B cell (primary cell): ENCODE measurements at regions not wholly inside any gene's neighbourhood (a gene's known extent, or its start where the extent isn't known, plus 50 kb on each side); places are given as distances from the start of the nearest gene placed in this dataset.

Source experiments
- ATAC-seq: fragments of 200-7000 bp; cut with Tn5 transposase; one replicate; pipeline ENCODE4 v1.10.0; 2021; ENCODE audit warnings: low read depth, mild to moderate bottlenecking, moderate number of reproducible peaks, moderate library complexity
- CTCF ChIA-PET: fragments of 350-600 bp; sonication (Branson Sonifier 250); formaldehyde crosslinking; loops from one replicate; lab custom pipeline; 2021; ENCODE audit warnings: antibody characterized with exemption, inconsistent platforms; lab: Charles Lee
- POLR2A ChIA-PET: fragments of 350-600 bp; sonication (Branson Sonifier 250); formaldehyde crosslinking; loops from one replicate; lab custom pipeline; 2021; ENCODE audit warnings: antibody characterized with exemption; lab: Charles Lee
- DNase-seq: peaks from one replicate; pipeline ENCODE4 v3.0.0; 2013
- H2AFZ ChIP-seq: 2 replicates; pipeline ENCODE4 v1.6.1; 2012; ENCODE audit warnings: mild to moderate bottlenecking, low read depth, low read length; ENCODE audit not compliant: insufficient read depth, poor library complexity, severe bottlenecking
- H3K27ac ChIP-seq, 2 donors: 1 replicate in 1 of 2; 2 replicates in 1 of 2; pipeline ENCODE4 v1.5.1; 2012 to 2013; ENCODE audit warnings: low read length in 2 of 2, mild to moderate bottlenecking in 2 of 2, moderate library complexity in 1 of 2
- H3K27me3 ChIP-seq, 4 experiments: fragments of 200-600 bp in 1 of 4; sonication (generic) in 1 of 4; replicated peaks in 1 of 4; 1 replicate in 2 of 4; 2 replicates in 2 of 4; pipeline versions ENCODE4 v1.6.1 to v1.7.0; 2013 to 2016; ENCODE audit warnings: low read length in 3 of 4, mild to moderate bottlenecking in 2 of 4, mixed read lengths in 1 of 4, moderate library complexity in 1 of 4; ENCODE audit not compliant: insufficient read depth in 4 of 4, control insufficient read depth in 3 of 4; ENCODE audit errors: control extremely low read depth in 1 of 4
- H3K36me3 ChIP-seq, 2 experiments: replicated peaks in 1 of 2; 1 replicate in 1 of 2; 2 replicates in 1 of 2; pipeline versions ENCODE4 v1.6.1 to v1.7.1; 2013; ENCODE audit warnings: low read length in 1 of 2; ENCODE audit not compliant: insufficient read depth in 2 of 2, control insufficient read depth in 1 of 2; ENCODE audit errors: control extremely low read depth in 1 of 2, extremely low read depth in 1 of 2
- H3K4me1 ChIP-seq, 2 donors: fragments of 200-600 bp in 1 of 2; sonication (generic) in 1 of 2; 1 replicate in 1 of 2; 2 replicates in 1 of 2; pipeline versions ENCODE4 v1.5.1 to v1.6.1; 2013 to 2017; ENCODE audit warnings: low read length in 2 of 2; ENCODE audit not compliant: control insufficient read depth in 2 of 2, insufficient read depth in 2 of 2
- H3K4me2 ChIP-seq: replicated peaks from 2 replicates; pipeline ENCODE3; 2012; ENCODE audit warnings: mild to moderate bottlenecking, low read depth, low read length; ENCODE audit not compliant: poor library complexity, severe bottlenecking
- H3K4me3 ChIP-seq, 5 experiments: fragments of 200-600 bp in 1 of 5; sonication (generic) in 1 of 5; 1 replicate in 3 of 5; 2 replicates in 2 of 5; pipeline versions ENCODE4 v1.5.1 to v1.7.0; 2011 to 2016; ENCODE audit warnings: low read length in 4 of 5, mild to moderate bottlenecking in 4 of 5, low read depth in 2 of 5, control low read depth in 1 of 5, moderate library complexity in 1 of 5; ENCODE audit not compliant: insufficient read depth in 1 of 5; ENCODE audit errors: control extremely low read depth in 1 of 5, extremely low read depth in 1 of 5
- H3K79me2 ChIP-seq: fragments of 200-600 bp; sonication (generic); one replicate; pipeline ENCODE4 v1.6.0; 2016; ENCODE audit warnings: low read length; ENCODE audit not compliant: control insufficient read depth, insufficient read depth
- H3K9ac ChIP-seq: fragments of 200-600 bp; sonication (generic); 2 replicates; pipeline ENCODE4 v1.6.1; 2017; ENCODE audit warnings: mild to moderate bottlenecking, low read length, moderate library complexity
- H3K9me3 ChIP-seq, 3 donors: one replicate each; pipeline versions ENCODE4 v1.6.1 to v1.7.1; 2013; ENCODE audit warnings: low read length in 2 of 3; ENCODE audit not compliant: control insufficient read depth in 2 of 3, insufficient read depth in 1 of 3; ENCODE audit errors: control extremely low read depth in 1 of 3
- H4K20me1 ChIP-seq: 2 replicates; pipeline ENCODE4 v1.6.0; 2012; ENCODE audit warnings: mild to moderate bottlenecking, low read length; ENCODE audit not compliant: insufficient read depth, control insufficient read depth, poor library complexity, severe bottlenecking
- H3K27ac Mint-ChIP-seq: one replicate; pipeline ENCODE4 v1.8.0; 2021; ENCODE audit warnings: mixed read lengths
- H3K27me3 Mint-ChIP-seq: one replicate; pipeline ENCODE4 v1.8.0; 2021; ENCODE audit warnings: mixed read lengths
- H3K4me1 Mint-ChIP-seq: one replicate; pipeline ENCODE4 v1.8.0; 2021; ENCODE audit warnings: mixed read lengths
- H3K4me3 Mint-ChIP-seq: one replicate; pipeline ENCODE4 v1.8.0; 2021; ENCODE audit warnings: mixed read lengths
- H3K9me3 Mint-ChIP-seq: one replicate; pipeline ENCODE4 v1.8.0; 2022; ENCODE audit warnings: mixed read lengths; ENCODE audit not compliant: insufficient read depth
- CTCF ChIP-seq: fragments of 200-600 bp; IDR thresholded peaks from one replicate; pipeline ENCODE4 v1.8.0; 2022; ENCODE audit warnings: antibody characterized with exemption, mild to moderate bottlenecking
- EZH2 ChIP-seq: IDR thresholded peaks from 2 replicates; pipeline ENCODE4 v1.6.1; 2012; ENCODE audit warnings: borderline replicate concordance, low read depth, mild to moderate bottlenecking, moderate library complexity, low read length; ENCODE audit not compliant: insufficient read depth, poor library complexity, severe bottlenecking
- WGBS: methylation state at CpG from one replicate; pipeline ENCODE4 v1.1.5; 2013; ENCODE audit warnings: missing lambda C conversion rate; ENCODE audit not compliant: insufficient coverage; 5-methylcytosine and 5-hydroxymethylcytosine counted together
- intact Hi-C: fragments of 100-400 bp; cut with micrococcal nuclease; formaldehyde crosslinking; loops from one replicate; pipeline ENCODE4 v1.10.0; 2022

- no peak overlapping the region for H3K9ac ChIP-seq
- no peaks in the 10 kb centered on the region for H3K27me3 Mint-ChIP-seq
These were observed 70.6 kb upstream of the LINC00305 start for GRCh38 chr18:64219517-64219916.

GRCh38 chr18:64210401-64210949, 61.6 kb upstream of the LINC00305 start:
- intact Hi-C loops, result no loop called here
- Histone ChIP-seq H3K4me3 (no peak overlapping the region), H3K27me3 (no peaks in the 10 kb centered on the region), H3K27ac (no peak overlapping the region), H3K4me2 (no peak overlapping the region), H4K20me1 (no peaks in the 10 kb centered on the region), H3K79me2 (no peaks in the 10 kb centered on the region), H2AFZ (no peak overlapping the region), H3K36me3 (no peaks in the 10 kb centered on the region), H3K4me1 (peaks cover 0 to 9% of the 10 kb centered on the region in 2 donors), H3K9me3 (no peaks in the 10 kb centered on the region), H3K9ac (no peak overlapping the region)
- Mint-ChIP-seq H3K9me3 (no peaks in the 10 kb centered on the region), H3K27ac (no peak overlapping the region), H3K4me1 (peaks cover 6% of the 10 kb centered on the region), H3K27me3 (no peaks in the 10 kb centered on the region), H3K4me3 (no peak overlapping the region)
- 100% methylated on average over 2 of the region's 5 CpGs for WGBS
- ChIA-PET POLR2A (no interaction called here), CTCF (no interaction called here)
- ATAC-seq, result no peak
- no peak for DNase-seq
- TF ChIP-seq CTCF (no peak), EZH2 (no peak)

More at GRCh38 chr18:64219517-64219916, 70.6 kb upstream of the LINC00305 start:
- intact Hi-C loops, result no loop called here
- no peak overlapping the region for H2AFZ ChIP-seq
- no peak overlapping the region for H3K4me3 ChIP-seq
- no peaks in the 10 kb centered on the region for H3K79me2 ChIP-seq
- DNase-seq (no peak), ATAC-seq (no peak)
- H3K27me3 ChIP-seq, result no peaks in the 10 kb centered on the region
- ChIA-PET CTCF (no interaction called here), POLR2A (no interaction called here)
- no peaks in the 10 kb centered on the region for H3K4me1 ChIP-seq
- H3K9me3 ChIP-seq, result no peaks in the 10 kb centered on the region
- WGBS, result 100% methylated on average over 1 of the region's 4 CpGs
- H3K4me3 Mint-ChIP-seq, result no peak overlapping the region
- no peak overlapping the region for H3K27ac ChIP-seq
- no peaks in the 10 kb centered on the region for H3K4me1 Mint-ChIP-seq
- H4K20me1 ChIP-seq, result no peaks in the 10 kb centered on the region
- TF ChIP-seq EZH2, result no peak
- TF ChIP-seq CTCF, result no peak
- H3K4me2 ChIP-seq, result no peak overlapping the region
- no peaks in the 10 kb centered on the region for H3K36me3 ChIP-seq
- H3K9me3 Mint-ChIP-seq, result no peaks in the 10 kb centered on the region
- no peak overlapping the region for H3K27ac Mint-ChIP-seq
